GM12872 (cell line): ENCODE measurements at regions not wholly inside any gene's neighbourhood (a gene's known extent, or its start where the extent isn't known, plus 50 kb on each side); places are given as distances from the start of the nearest gene placed in this dataset.

Experiments used
- CTCF ChIP-seq: IDR thresholded peaks from 3 replicates; pipeline ENCODE4 v1.5.1; 2011; ENCODE audit warnings: low read depth, mild to moderate bottlenecking, low read length, moderate library complexity; ENCODE audit not compliant: insufficient read depth

- TF ChIP-seq CTCF, result no peak
Observed at GRCh38 chr2:152910970-152911369, 192.6 kb downstream of the ARL6IP6 start.

- TF ChIP-seq CTCF, result no peak
Observed at GRCh38 chr2:152907046-152907445, 188.6 kb downstream of the ARL6IP6 start.

GRCh38 chr2:152894051-152894450 is 175.6 kb downstream of the ARL6IP6 start:
- TF ChIP-seq CTCF, result no peak

- TF ChIP-seq CTCF, result no peak
Observed at GRCh38 chr2:152890736-152891135, 172.3 kb downstream of the ARL6IP6 start.

- no peak for TF ChIP-seq CTCF
Observed at GRCh38 chr2:152883951-152884487, 165.6 kb downstream of the ARL6IP6 start.

GRCh38 chr2:152881527-152881926 is 163.1 kb downstream of the ARL6IP6 start:
- TF ChIP-seq CTCF, result no peak

- no peak for TF ChIP-seq CTCF
Observed at GRCh38 chr2:152879275-152879674, 160.9 kb downstream of the ARL6IP6 start.
